K562 (cell line): ENCODE measurements at regions not wholly inside any gene's neighbourhood (a gene's known extent, or its start where the extent isn't known, plus 50 kb on each side); places are given as distances from the start of the nearest gene placed in this dataset.

ENCODE experiments used
- ATAC-seq: fragments of 200-7000 bp; cut with Tn5 transposase; 3 replicates; pipeline ENCODE4 v1.9.1; 2020; ENCODE audit warnings: moderate library complexity
- BruUV-seq: library from RNA; stranded (reverse); fragments of 400-500 nt; replicated peaks from 2 replicates; lab custom pipeline; 2021; lab: Mats Ljungman, UMichigan
- CTCF ChIA-PET: fragments of 300-600 bp; formaldehyde crosslinking; extraction: SDS; loops from one replicate; lab custom pipeline; 2021; ENCODE audit warnings: low intra/inter-chr PET ratio; lab: Yijun Ruan, JAX
- POLR2A ChIA-PET: fragments of 300-600, 350-650 bp; sonication (Branson Sonifier 250); formaldehyde crosslinking; extraction: SDS; loops from one replicate; lab custom pipeline; 2021; ENCODE audit warnings: antibody characterized with exemption, inconsistent platforms; lab: Yijun Ruan, JAX
- DNase-seq, 4 experiments: peaks; one replicate each; pipeline versions ENCODE4 v3.0.0 to v3.0.0-alpha.2; 2011 to 2018; ENCODE audit warnings: low spot score in 3 of 4, mixed read lengths in 3 of 4; ENCODE audit errors: extremely low read depth in 1 of 4
- FAIRE-seq: peaks from 2 replicates; lab custom pipeline; 2011; peaks lifted over from hg19 to GRCh38; lab: Jason Lieb, UNC
- H2AFZ ChIP-seq: 2 replicates; pipeline ENCODE4 v1.6.0; 2011; ENCODE audit warnings: low read depth, low read length, control low read depth, inconsistent platforms
- H3K27ac ChIP-seq: fragments of 200-600 bp; 3 replicates; pipeline ENCODE4 v1.8.0; 2011; ENCODE audit warnings: low read depth, mild to moderate bottlenecking, control low read depth, inconsistent platforms, low read length, moderate library complexity, mixed read lengths; ENCODE audit errors: extremely low read depth
- H3K27me3 ChIP-seq, 2 experiments: fragments of 300-600 bp in 1 of 2; 2 replicates in 1 of 2; 3 replicates in 1 of 2; pipeline versions ENCODE4 v1.6.0 to v1.8.0; 2011; ENCODE audit warnings: inconsistent platforms in 2 of 2, low read length in 2 of 2, mild to moderate bottlenecking in 1 of 2, mixed read lengths in 1 of 2, moderate library complexity in 1 of 2; ENCODE audit not compliant: control insufficient read depth in 2 of 2, insufficient read depth in 2 of 2
- H3K36me3 ChIP-seq: fragments of 300-600 bp; 3 replicates; pipeline ENCODE4 v1.8.0; 2011; ENCODE audit warnings: mild to moderate bottlenecking, low read length, inconsistent platforms; ENCODE audit not compliant: control insufficient read depth, insufficient read depth
- H3K4me1 ChIP-seq, 2 experiments: fragments of 200-600 bp in 1 of 2; replicated peaks in 1 of 2; 2 replicates in 1 of 2; 3 replicates in 1 of 2; pipeline versions ENCODE4 v1.5.1 to v1.8.0; 2011; ENCODE audit warnings: inconsistent platforms in 2 of 2, low read length in 2 of 2, mild to moderate bottlenecking in 1 of 2, mixed read lengths in 1 of 2, moderate library complexity in 1 of 2; ENCODE audit not compliant: control insufficient read depth in 2 of 2, insufficient read depth in 2 of 2
- H3K4me2 ChIP-seq: 2 replicates; pipeline ENCODE4 v1.6.1; 2011; ENCODE audit warnings: low read length, control low read depth, inconsistent platforms, mixed read lengths; ENCODE audit not compliant: insufficient read depth
- H3K4me3 ChIP-seq: fragments of 200-600 bp; sonication (generic), shearing (Covaris generic); 2 replicates; pipeline ENCODE4 v1.5.1; 2016; ENCODE audit warnings: control low read depth, inconsistent platforms
- H3K79me2 ChIP-seq: fragments of 200-600 bp; 3 replicates; pipeline ENCODE4 v1.8.0; 2011; ENCODE audit warnings: low read length, inconsistent platforms; ENCODE audit not compliant: control insufficient read depth, insufficient read depth
- H3K9ac ChIP-seq, 2 experiments: 2 replicates each; pipeline versions ENCODE4 v1.6.0 to v1.6.1; 2011; ENCODE audit warnings: low read depth in 2 of 2, low read length in 2 of 2, control low read depth in 1 of 2, inconsistent platforms in 1 of 2, mild to moderate bottlenecking in 1 of 2, mixed read lengths in 1 of 2; ENCODE audit not compliant: insufficient read depth in 1 of 2
- H3K9me1 ChIP-seq: one replicate; pipeline ENCODE4 v1.6.0; 2011; ENCODE audit warnings: inconsistent platforms, mild to moderate bottlenecking, low read length, moderate library complexity; ENCODE audit not compliant: control insufficient read depth, insufficient read depth
- H3K9me3 ChIP-seq: replicated peaks from 2 replicates; pipeline ENCODE4 v1.5.1; 2011; ENCODE audit warnings: low read depth, low read length, inconsistent platforms; ENCODE audit not compliant: control insufficient read depth, insufficient read depth
- H4K20me1 ChIP-seq: replicated peaks from 2 replicates; pipeline ENCODE4 v1.6.1; 2011; ENCODE audit warnings: low read length, inconsistent platforms, mixed read lengths; ENCODE audit not compliant: control insufficient read depth, insufficient read depth
- CHD4 ChIP-seq: fragments of 200-600 bp; sonication (generic); IDR thresholded peaks from 3 replicates; pipeline ENCODE4 v1.6.1; 2012; ENCODE audit warnings: low read depth, mild to moderate bottlenecking, mixed read lengths, low read length, inconsistent platforms; ENCODE audit not compliant: insufficient read depth, insufficient replicate concordance, poor library complexity, severe bottlenecking
- MEIS2 ChIP-seq: fragments of 450-650 bp; IDR thresholded peaks from 2 replicates; pipeline ENCODE4 v1.6.1; 2014; ENCODE audit warnings: mild to moderate bottlenecking; ENCODE audit not compliant: partially characterized antibody
- SAFB ChIP-seq: fragments of 200-400 bp; formaldehyde crosslinking; IDR thresholded peaks from 2 replicates; pipeline ENCODE4 v1.6.1; 2017; ENCODE audit warnings: low read depth, low read length, borderline replicate concordance
- TARDBP ChIP-seq: fragments of 450-650 bp; IDR thresholded peaks from 2 replicates; pipeline ENCODE4 v1.6.1; 2016
- ZNF75A ChIP-seq: fragments of 450-650 bp; formaldehyde crosslinking; IDR thresholded peaks from 2 replicates; pipeline ENCODE4 v1.4.0; 2020; ENCODE audit warnings: mild to moderate bottlenecking
- WGBS: fragments of 100-300 bp; shearing (Covaris generic); methylation state at CpG from one replicate; pipeline ENCODE4 v1.1.6; 2016; ENCODE audit warnings: low coverage, mixed read lengths; ENCODE audit not compliant: insufficient coverage; ENCODE audit errors: missing lambda C conversion rate; 5-methylcytosine and 5-hydroxymethylcytosine counted together
- in situ Hi-C: fragments of 300-500 bp; cut with MboI; formaldehyde crosslinking; loops from 4 replicates; pipeline ENCODE4 v1.15.0; 2018; ENCODE audit warnings: inconsistent platforms, mixed read lengths
- intact Hi-C: fragments of 100-400 bp; cut with micrococcal nuclease; formaldehyde crosslinking; loops from 2 replicates; pipeline ENCODE4 v1.14.2; 2022
- TF ChIP-seq, protein P1 (sequence below): fragments of 450-650 bp; formaldehyde crosslinking; IDR thresholded peaks from 2 replicates; pipeline ENCODE4 v1.4.0; 2022; ENCODE audit warnings: missing genetic modification characterization
- TF ChIP-seq, protein P2 (sequence below): fragments of 450-650 bp; formaldehyde crosslinking; IDR thresholded peaks from 2 replicates; pipeline ENCODE4 v1.4.0; 2020; ENCODE audit warnings: mild to moderate bottlenecking, moderate library complexity
- TF ChIP-seq, protein P3 (sequence below): fragments of 250-450 bp; sonication (Bioruptor Pico); IDR thresholded peaks from 2 replicates; pipeline ENCODE4 v1.4.0; 2020
- TF ChIP-seq, protein P4 (sequence below), 3 experiments: fragments of 200-800 bp in 1 of 3; sonication (Bioruptor generic) in 1 of 3; sonication (generic) in 1 of 3; formaldehyde crosslinking in 1 of 3; IDR thresholded peaks; 2 replicates each; pipeline versions ENCODE4 v1.6.1 to v1.8.0; 2016 to 2022; ENCODE audit warnings: mild to moderate bottlenecking in 2 of 3, missing compliant biosample characterization in 2 of 3, missing genetic modification characterization in 2 of 3, missing genetic modification reagents in 1 of 3
- TF ChIP-seq, protein P5 (sequence below): fragments of 250-450 bp; sonication (Bioruptor Pico); IDR thresholded peaks from 2 replicates; pipeline ENCODE4 v1.8.0; 2022; ENCODE audit warnings: moderate library complexity, mild to moderate bottlenecking, inconsistent platforms

DNA sequence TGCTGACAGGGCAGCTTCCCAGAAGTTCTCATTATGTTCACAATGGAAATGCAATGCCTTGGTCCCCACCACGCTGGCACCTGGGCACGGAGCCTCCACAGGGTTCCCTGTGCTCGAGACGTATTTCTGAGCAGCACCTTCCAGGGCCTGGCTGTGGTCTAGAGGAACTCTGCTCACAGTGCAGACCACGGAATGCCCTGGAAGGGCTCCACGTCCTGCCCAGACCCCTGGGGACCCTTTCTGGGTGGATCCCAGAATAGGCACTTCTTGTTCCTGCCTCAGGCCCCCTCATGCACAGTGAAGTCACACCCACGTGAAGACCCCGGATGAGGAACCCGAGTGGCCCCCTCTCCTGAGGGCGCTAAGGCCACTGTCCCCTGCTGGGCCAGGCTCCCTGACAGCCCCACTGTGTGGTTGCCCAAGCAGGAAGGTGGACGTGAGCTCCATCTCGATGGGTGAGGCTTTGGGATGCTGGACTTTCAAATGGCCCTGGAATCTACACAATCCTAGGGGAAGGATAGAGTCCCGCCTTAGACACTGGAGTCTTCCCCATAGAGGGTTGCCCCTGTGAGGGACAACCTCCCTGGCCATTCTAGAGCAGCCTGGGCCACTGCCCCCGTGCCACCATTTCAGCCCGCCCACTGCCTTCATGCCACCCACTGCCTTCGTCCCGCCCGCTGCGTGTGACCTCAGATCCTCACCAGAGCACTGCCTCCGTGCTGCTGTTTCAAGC is 1106.8 kb downstream of the BRD1 start:
- in situ Hi-C loops (no loop called here), intact Hi-C loops (no loop called here)
- no peak overlapping the region for H2AFZ ChIP-seq
- no peaks in the 10 kb centered on the region for H3K9me3 ChIP-seq
- no peak overlapping the region for H3K27ac ChIP-seq
- no peaks in the 10 kb centered on the region for H3K9me1 ChIP-seq
- H3K9ac ChIP-seq = no peak overlapping the region
- no peaks in the 10 kb centered on the region for H3K4me1 ChIP-seq
- FAIRE-seq = no peak
- TF ChIP-seq, protein P1, sequence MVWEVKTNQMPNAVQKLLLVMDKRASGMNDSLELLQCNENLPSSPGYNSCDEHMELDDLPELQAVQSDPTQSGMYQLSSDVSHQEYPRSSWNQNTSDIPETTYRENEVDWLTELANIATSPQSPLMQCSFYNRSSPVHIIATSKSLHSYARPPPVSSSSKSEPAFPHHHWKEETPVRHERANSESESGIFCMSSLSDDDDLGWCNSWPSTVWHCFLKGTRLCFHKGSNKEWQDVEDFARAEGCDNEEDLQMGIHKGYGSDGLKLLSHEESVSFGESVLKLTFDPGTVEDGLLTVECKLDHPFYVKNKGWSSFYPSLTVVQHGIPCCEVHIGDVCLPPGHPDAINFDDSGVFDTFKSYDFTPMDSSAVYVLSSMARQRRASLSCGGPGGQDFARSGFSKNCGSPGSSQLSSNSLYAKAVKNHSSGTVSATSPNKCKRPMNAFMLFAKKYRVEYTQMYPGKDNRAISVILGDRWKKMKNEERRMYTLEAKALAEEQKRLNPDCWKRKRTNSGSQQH (CRISPR knock-in tag) = no peak
- no peak for TF ChIP-seq TARDBP
- no peak for TF ChIP-seq ZNF75A (CRISPR knock-in tag)
- TF ChIP-seq, protein P2, sequence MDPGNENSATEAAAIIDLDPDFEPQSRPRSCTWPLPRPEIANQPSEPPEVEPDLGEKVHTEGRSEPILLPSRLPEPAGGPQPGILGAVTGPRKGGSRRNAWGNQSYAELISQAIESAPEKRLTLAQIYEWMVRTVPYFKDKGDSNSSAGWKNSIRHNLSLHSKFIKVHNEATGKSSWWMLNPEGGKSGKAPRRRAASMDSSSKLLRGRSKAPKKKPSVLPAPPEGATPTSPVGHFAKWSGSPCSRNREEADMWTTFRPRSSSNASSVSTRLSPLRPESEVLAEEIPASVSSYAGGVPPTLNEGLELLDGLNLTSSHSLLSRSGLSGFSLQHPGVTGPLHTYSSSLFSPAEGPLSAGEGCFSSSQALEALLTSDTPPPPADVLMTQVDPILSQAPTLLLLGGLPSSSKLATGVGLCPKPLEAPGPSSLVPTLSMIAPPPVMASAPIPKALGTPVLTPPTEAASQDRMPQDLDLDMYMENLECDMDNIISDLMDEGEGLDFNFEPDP (CRISPR knock-in tag) = no peak
- TF ChIP-seq SAFB = no peak
- no peak for TF ChIP-seq CHD4
- TF ChIP-seq, protein P3, sequence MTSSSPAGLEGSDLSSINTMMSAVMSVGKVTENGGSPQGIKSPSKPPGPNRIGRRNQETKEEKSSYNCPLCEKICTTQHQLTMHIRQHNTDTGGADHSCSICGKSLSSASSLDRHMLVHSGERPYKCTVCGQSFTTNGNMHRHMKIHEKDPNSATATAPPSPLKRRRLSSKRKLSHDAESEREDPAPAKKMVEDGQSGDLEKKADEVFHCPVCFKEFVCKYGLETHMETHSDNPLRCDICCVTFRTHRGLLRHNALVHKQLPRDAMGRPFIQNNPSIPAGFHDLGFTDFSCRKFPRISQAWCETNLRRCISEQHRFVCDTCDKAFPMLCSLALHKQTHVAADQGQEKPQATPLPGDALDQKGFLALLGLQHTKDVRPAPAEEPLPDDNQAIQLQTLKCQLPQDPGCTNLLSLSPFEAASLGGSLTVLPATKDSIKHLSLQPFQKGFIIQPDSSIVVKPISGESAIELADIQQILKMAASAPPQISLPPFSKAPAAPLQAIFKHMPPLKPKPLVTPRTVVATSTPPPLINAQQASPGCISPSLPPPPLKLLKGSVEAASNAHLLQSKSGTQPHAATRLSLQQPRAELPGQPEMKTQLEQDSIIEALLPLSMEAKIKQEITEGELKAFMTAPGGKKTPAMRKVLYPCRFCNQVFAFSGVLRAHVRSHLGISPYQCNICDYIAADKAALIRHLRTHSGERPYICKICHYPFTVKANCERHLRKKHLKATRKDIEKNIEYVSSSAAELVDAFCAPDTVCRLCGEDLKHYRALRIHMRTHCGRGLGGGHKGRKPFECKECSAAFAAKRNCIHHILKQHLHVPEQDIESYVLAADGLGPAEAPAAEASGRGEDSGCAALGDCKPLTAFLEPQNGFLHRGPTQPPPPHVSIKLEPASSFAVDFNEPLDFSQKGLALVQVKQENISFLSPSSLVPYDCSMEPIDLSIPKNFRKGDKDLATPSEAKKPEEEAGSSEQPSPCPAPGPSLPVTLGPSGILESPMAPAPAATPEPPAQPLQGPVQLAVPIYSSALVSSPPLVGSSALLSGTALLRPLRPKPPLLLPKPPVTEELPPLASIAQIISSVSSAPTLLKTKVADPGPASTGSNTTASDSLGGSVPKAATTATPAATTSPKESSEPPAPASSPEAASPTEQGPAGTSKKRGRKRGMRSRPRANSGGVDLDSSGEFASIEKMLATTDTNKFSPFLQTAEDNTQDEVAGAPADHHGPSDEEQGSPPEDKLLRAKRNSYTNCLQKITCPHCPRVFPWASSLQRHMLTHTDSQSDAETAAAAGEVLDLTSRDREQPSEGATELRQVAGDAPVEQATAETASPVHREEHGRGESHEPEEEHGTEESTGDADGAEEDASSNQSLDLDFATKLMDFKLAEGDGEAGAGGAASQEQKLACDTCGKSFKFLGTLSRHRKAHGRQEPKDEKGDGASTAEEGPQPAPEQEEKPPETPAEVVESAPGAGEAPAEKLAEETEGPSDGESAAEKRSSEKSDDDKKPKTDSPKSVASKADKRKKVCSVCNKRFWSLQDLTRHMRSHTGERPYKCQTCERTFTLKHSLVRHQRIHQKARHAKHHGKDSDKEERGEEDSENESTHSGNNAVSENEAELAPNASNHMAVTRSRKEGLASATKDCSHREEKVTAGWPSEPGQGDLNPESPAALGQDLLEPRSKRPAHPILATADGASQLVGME = no peak
- TF ChIP-seq, protein P4, sequence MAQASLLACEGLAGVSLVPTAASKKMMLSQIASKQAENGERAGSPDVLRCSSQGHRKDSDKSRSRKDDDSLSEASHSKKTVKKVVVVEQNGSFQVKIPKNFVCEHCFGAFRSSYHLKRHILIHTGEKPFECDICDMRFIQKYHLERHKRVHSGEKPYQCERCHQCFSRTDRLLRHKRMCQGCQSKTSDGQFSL (CRISPR knock-in tag; IDR thresholded peaks at IDR 0.05) = no peak
- TF ChIP-seq, protein P4 (tag; IDR thresholded peaks at IDR 0.05) = no peak
- TF ChIP-seq, protein P5, sequence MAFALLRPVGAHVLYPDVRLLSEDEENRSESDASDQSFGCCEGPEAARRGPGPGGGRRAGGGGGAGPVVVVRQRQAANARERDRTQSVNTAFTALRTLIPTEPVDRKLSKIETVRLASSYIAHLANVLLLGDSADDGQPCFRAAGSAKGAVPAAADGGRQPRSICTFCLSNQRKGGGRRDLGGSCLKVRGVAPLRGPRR = no peak
- no peak for TF ChIP-seq MEIS2
- ATAC-seq = no peak
- ChIA-PET CTCF (interaction anchor here (0.7 kb wide), 1 partner anchor 409 kb away, joined by 3 read pairs; no protein-coding TSS in a partner anchor), POLR2A (no interaction called here)
- no peaks in the 10 kb centered on the region for H3K79me2 ChIP-seq
- H3K36me3 ChIP-seq = no peaks in the 10 kb centered on the region
- no peaks in the 10 kb centered on the region for H4K20me1 ChIP-seq
- H3K4me3 ChIP-seq = no peak overlapping the region
- no peak overlapping the region for H3K4me2 ChIP-seq
- no TSS peak for BruUV-seq
- no peaks in the 10 kb centered on the region; a peak in 2 of 5 replicates for H3K27me3 ChIP-seq
- 3% methylated on average over 14 of the region's 20 CpGs for WGBS
- no peak for DNase-seq
